HEK293 (cell line): ENCODE measurements at regions not wholly inside any gene's neighbourhood (a gene's known extent, or its start where the extent isn't known, plus 50 kb on each side); places are given as distances from the start of the nearest gene placed in this dataset.

Source experiments
- CTCF ChIA-PET: fragments of 350-600 bp; formaldehyde crosslinking; extraction: SDS; loops from one replicate; lab custom pipeline; 2021; ENCODE audit warnings: antibody characterized with exemption; lab: Yijun Ruan, JAX
- POLR2A ChIA-PET: fragments of 300-600 bp; formaldehyde crosslinking; extraction: SDS; loops from one replicate; lab custom pipeline; 2020; ENCODE audit warnings: antibody characterized with exemption, inconsistent platforms; lab: Yijun Ruan, JAX
- H3K27ac ChIP-seq: fragments of 200-500 bp; sonication (Bioruptor generic); 2 replicates; pipeline ENCODE4 v1.5.1; 2014; ENCODE audit warnings: low read depth, low read length, control low read depth, inconsistent platforms; ENCODE audit errors: extremely low read depth
- H3K36me3 ChIP-seq, 2 experiments: fragments of 200-500 bp in 1 of 2; sonication (Bioruptor generic) in 1 of 2; 1 replicate in 1 of 2; 2 replicates in 1 of 2; pipeline ENCODE4 v1.5.1; 2014 to 2017; ENCODE audit warnings: inconsistent platforms in 2 of 2, low read length in 2 of 2; ENCODE audit not compliant: control insufficient read depth in 2 of 2, insufficient read depth in 1 of 2
- H3K4me1 ChIP-seq: fragments of 200-500 bp; sonication (Bioruptor generic); 2 replicates; pipeline ENCODE4 v1.5.1; 2014; ENCODE audit warnings: mild to moderate bottlenecking, low read length, inconsistent platforms; ENCODE audit not compliant: control insufficient read depth, insufficient read depth
- H3K4me3 ChIP-seq: 2 replicates; pipeline ENCODE4 v1.5.1; 2011; ENCODE audit warnings: low read depth, mild to moderate bottlenecking, control low read depth, low read length, moderate library complexity
- H3K9me3 ChIP-seq: fragments of 200-500 bp; sonication (Bioruptor generic); 2 replicates; pipeline ENCODE4 v1.5.1; 2014; ENCODE audit warnings: low read depth, low read length, inconsistent platforms; ENCODE audit not compliant: control insufficient read depth, insufficient read depth
- BCL11B ChIP-seq: fragments of 450-650 bp; formaldehyde crosslinking; IDR thresholded peaks from 2 replicates; pipeline ENCODE4 v1.5.1; 2016; ENCODE audit warnings: low read depth, missing biosample characterization, missing genetic modification characterization
- FEZF1 ChIP-seq: fragments of 450-650 bp; formaldehyde crosslinking; IDR thresholded peaks from 2 replicates; pipeline ENCODE4 v1.5.1; 2016; ENCODE audit warnings: missing biosample characterization, missing genetic modification characterization
- HOXD13 ChIP-seq: sonication (generic); formaldehyde crosslinking; IDR thresholded peaks from 2 replicates; pipeline ENCODE4 v1.8.0; 2022; ENCODE audit warnings: missing genetic modification reagents, borderline replicate concordance
- KLF17 ChIP-seq: fragments of 450-650 bp; formaldehyde crosslinking; IDR thresholded peaks from 2 replicates; pipeline ENCODE4 v1.5.1; 2016; ENCODE audit warnings: missing biosample characterization, missing genetic modification characterization
- TCF7L2 ChIP-seq: IDR thresholded peaks from 2 replicates; pipeline ENCODE4 v1.6.1; 2011; ENCODE audit warnings: low read depth, mild to moderate bottlenecking, inconsistent platforms, low read length, moderate library complexity, borderline replicate concordance
- TRIM28 ChIP-seq: IDR thresholded peaks from 2 replicates; pipeline ENCODE4 v1.6.1; 2011; ENCODE audit warnings: low read length, control low read depth, borderline replicate concordance
- ZBTB10 ChIP-seq: fragments of 450-650 bp; formaldehyde crosslinking; IDR thresholded peaks from 2 replicates; pipeline ENCODE4 v1.5.1; 2016; ENCODE audit warnings: missing biosample characterization, missing genetic modification characterization
- ZFP37 ChIP-seq: fragments of 450-650 bp; formaldehyde crosslinking; IDR thresholded peaks from 2 replicates; pipeline ENCODE4 v1.5.1; 2016; ENCODE audit warnings: missing biosample characterization, missing genetic modification characterization
- ZIC2 ChIP-seq: fragments of 450-650 bp; formaldehyde crosslinking; IDR thresholded peaks from 2 replicates; pipeline ENCODE4 v1.5.1; 2016; ENCODE audit warnings: missing biosample characterization, missing genetic modification characterization
- ZNF138 ChIP-seq: fragments of 450-650 bp; formaldehyde crosslinking; IDR thresholded peaks from 2 replicates; pipeline ENCODE4 v1.5.1; 2016; ENCODE audit warnings: missing biosample characterization, missing genetic modification characterization, borderline replicate concordance
- ZNF404 ChIP-seq: fragments of 450-650 bp; formaldehyde crosslinking; IDR thresholded peaks from 2 replicates; pipeline ENCODE4 v1.5.1; 2017; ENCODE audit warnings: missing biosample characterization, missing genetic modification characterization
- ZNF514 ChIP-seq: fragments of 450-650 bp; formaldehyde crosslinking; IDR thresholded peaks from 2 replicates; pipeline ENCODE4 v1.5.1; 2016; ENCODE audit warnings: missing biosample characterization, missing genetic modification characterization
- ZNF544 ChIP-seq: fragments of 450-650 bp; formaldehyde crosslinking; IDR thresholded peaks from 2 replicates; pipeline ENCODE4 v1.5.0; 2017; ENCODE audit warnings: missing biosample characterization, missing genetic modification characterization
- ZNF549 ChIP-seq: fragments of 450-650 bp; IDR thresholded peaks from 2 replicates; pipeline ENCODE4 v1.5.1; 2018; ENCODE audit warnings: missing biosample characterization, missing genetic modification characterization, mild to moderate bottlenecking, inconsistent platforms, moderate library complexity
- ZNF560 ChIP-seq: fragments of 450-650 bp; formaldehyde crosslinking; IDR thresholded peaks from 2 replicates; pipeline ENCODE4 v1.5.1; 2017; ENCODE audit warnings: missing biosample characterization, missing genetic modification characterization, borderline replicate concordance
- ZNF571 ChIP-seq: fragments of 450-650 bp; formaldehyde crosslinking; IDR thresholded peaks from 2 replicates; pipeline ENCODE4 v1.5.0; 2017; ENCODE audit warnings: missing biosample characterization, missing genetic modification characterization
- ZNF664 ChIP-seq: fragments of 450-650 bp; formaldehyde crosslinking; IDR thresholded peaks from 2 replicates; pipeline ENCODE4 v1.5.1; 2016; ENCODE audit warnings: missing biosample characterization, missing genetic modification characterization
- ZNF692 ChIP-seq: fragments of 450-650 bp; formaldehyde crosslinking; IDR thresholded peaks from 2 replicates; pipeline ENCODE4 v1.5.1; 2016; ENCODE audit warnings: missing biosample characterization, missing genetic modification characterization
- ZNF701 ChIP-seq: fragments of 450-650 bp; formaldehyde crosslinking; IDR thresholded peaks from 2 replicates; pipeline ENCODE4 v1.5.1; 2016; ENCODE audit warnings: missing biosample characterization, missing genetic modification characterization
- ZNF776 ChIP-seq: fragments of 450-650 bp; formaldehyde crosslinking; IDR thresholded peaks from 2 replicates; pipeline ENCODE4 v1.5.0; 2017; ENCODE audit warnings: missing biosample characterization, missing genetic modification characterization, borderline replicate concordance
- ZNF837 ChIP-seq: fragments of 450-650 bp; formaldehyde crosslinking; IDR thresholded peaks from 2 replicates; pipeline ENCODE4 v1.5.1; 2016; ENCODE audit warnings: missing biosample characterization, missing genetic modification characterization

- no peak for TF ChIP-seq ZNF138 (tag by site-specific recombination)
- TF ChIP-seq ZNF664 = no peak
Observed at GRCh38 chrX:110512341-110512740, 153.7 kb downstream of the RTL9 start (continued).

GRCh38 chrX:110514509-110514908 lies 155.9 kb downstream of the RTL9 start:
- TF ChIP-seq HOXD13 (CRISPR knock-in tag) (no peak), ZNF560 (tag by site-specific recombination) (no peak), BCL11B (tag by site-specific recombination) (no peak), ZNF776 (no peak), ZNF837 (tag by site-specific recombination) (no peak), ZNF514 (tag by site-specific recombination) (no peak), ZNF571 (tag by site-specific recombination) (no peak), ZFP37 (tag by site-specific recombination) (no peak), ZBTB10 (tag by site-specific recombination) (no peak), TRIM28 (no peak), ZIC2 (tag by site-specific recombination) (no peak), ZNF544 (tag by site-specific recombination) (no peak), KLF17 (no peak), ZNF692 (tag by site-specific recombination) (no peak), ZNF549 (tag by site-specific recombination) (no peak)
- no peaks in the 10 kb centered on the region for H3K9me3 ChIP-seq
- CTCF ChIA-PET = no interaction called here
- no peaks in the 10 kb centered on the region for H3K36me3 ChIP-seq
- no peaks in the 10 kb centered on the region for H3K4me1 ChIP-seq
- no peak overlapping the region for H3K27ac ChIP-seq
- POLR2A ChIA-PET = no interaction called here
- no peak overlapping the region for H3K4me3 ChIP-seq

GRCh38 chrX:110519501-110519900 lies 160.9 kb downstream of the RTL9 start:
- Histone ChIP-seq H3K4me3 (no peak overlapping the region), H3K27ac (no peak overlapping the region), H3K4me1 (no peaks in the 10 kb centered on the region), H3K36me3 (no peaks in the 10 kb centered on the region), H3K9me3 (no peaks in the 10 kb centered on the region)
- TF ChIP-seq ZNF404 (tag by site-specific recombination) (no peak), FEZF1 (no peak), ZNF701 (tag by site-specific recombination) (no peak), TCF7L2 (no peak)
- POLR2A ChIA-PET = no interaction called here
- CTCF ChIA-PET = interaction anchor here (0.7 kb wide), 1 partner anchor 785 kb away, joined by 3 read pairs; no protein-coding TSS in a partner anchor
